Kidney tubule cell (primary cell): ENCODE measurements at regions not wholly inside any gene's neighbourhood (a gene's known extent, or its start where the extent isn't known, plus 50 kb on each side); places are given as distances from the start of the nearest gene placed in this dataset.

ENCODE experiments used
- DNase-seq: peaks from one replicate; pipeline ENCODE4 v3.0.0-alpha.2; 2018; ENCODE audit warnings: low spot score

GRCh38 chr7:35581605-35582210, 113.2 kb downstream of the HERPUD2 start:
- DNase-seq: no peak

GRCh38 chr7:35576031-35576573, 118.8 kb downstream of the HERPUD2 start:
- DNase-seq: no peak

GRCh38 chr7:35571611-35572240, 123.2 kb downstream of the HERPUD2 start:
- no peak for DNase-seq

- DNase-seq: no peak
These were observed 124.0 kb downstream of the HERPUD2 start for GRCh38 chr7:35570937-35571336.

- DNase-seq: peak; percentile 6
These were observed 129.0 kb downstream of the HERPUD2 start for GRCh38 chr7:35565927-35566326.

- no peak for DNase-seq
These were observed 136.1 kb downstream of the HERPUD2 start for GRCh38 chr7:35558841-35559240.

- DNase-seq: peak; percentile 56
These were observed 138.1 kb downstream of the HERPUD2 start for GRCh38 chr7:35556515-35557471.

GRCh38 chr7:35555934-35556333, 139.0 kb downstream of the HERPUD2 start:
- peak; percentile 45 for DNase-seq

- DNase-seq: no peak
These were observed 139.5 kb downstream of the HERPUD2 start for GRCh38 chr7:35555386-35555785.

GRCh38 chr7:35553519-35553918, 141.4 kb downstream of the HERPUD2 start:
- DNase-seq: no peak

- no peak for DNase-seq
These were observed 142.2 kb downstream of the HERPUD2 start for GRCh38 chr7:35552691-35553090.

GRCh38 chr7:35551321-35552081, 143.4 kb downstream of the HERPUD2 start:
- no peak for DNase-seq

GRCh38 chr7:35550831-35551230, 144.1 kb downstream of the HERPUD2 start:
- DNase-seq: no peak

GRCh38 chr7:35549781-35550180, 145.2 kb downstream of the HERPUD2 start:
- no peak for DNase-seq

- DNase-seq: no peak
These were observed 146.6 kb downstream of the HERPUD2 start for GRCh38 chr7:35548291-35548690.

GRCh38 chr7:35546691-35547429, 148.1 kb downstream of the HERPUD2 start:
- no peak for DNase-seq

- DNase-seq: no peak
These were observed 149.1 kb downstream of the HERPUD2 start for GRCh38 chr7:35545831-35546230.

GRCh38 chr7:35544028-35544742, 150.8 kb downstream of the HERPUD2 start:
- no peak for DNase-seq

- DNase-seq: peak; percentile 64
These were observed 157.6 kb downstream of the HERPUD2 start for GRCh38 chr7:35537067-35538023.
